ENCODE measurements at regions not wholly inside any gene's neighbourhood (a gene's known extent, or its start where the extent isn't known, plus 50 kb on each side); places are given as distances from the start of the nearest gene placed in this dataset.

DNA sequence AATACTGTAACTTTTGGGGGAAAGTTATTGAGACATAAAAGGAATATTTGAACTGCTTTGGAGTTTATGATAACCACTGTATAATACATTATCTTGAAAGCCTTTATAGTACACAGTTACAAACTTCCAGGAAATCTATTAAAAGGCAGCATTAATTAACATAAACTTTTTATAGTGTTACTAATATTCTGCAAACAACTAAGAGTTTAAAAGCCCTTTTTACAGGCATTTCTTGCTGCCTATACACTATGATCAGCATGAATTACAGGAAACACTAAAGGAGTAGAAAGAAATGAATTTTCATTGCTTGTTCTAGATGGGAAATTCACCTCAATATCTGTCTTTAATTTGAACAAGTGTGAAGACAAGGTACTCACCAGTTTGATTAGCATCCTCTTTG is 252.3 kb upstream of the ZFP64 start:
- no peak overlapping the region for H3K27ac Mint-ChIP-seq

DNA sequence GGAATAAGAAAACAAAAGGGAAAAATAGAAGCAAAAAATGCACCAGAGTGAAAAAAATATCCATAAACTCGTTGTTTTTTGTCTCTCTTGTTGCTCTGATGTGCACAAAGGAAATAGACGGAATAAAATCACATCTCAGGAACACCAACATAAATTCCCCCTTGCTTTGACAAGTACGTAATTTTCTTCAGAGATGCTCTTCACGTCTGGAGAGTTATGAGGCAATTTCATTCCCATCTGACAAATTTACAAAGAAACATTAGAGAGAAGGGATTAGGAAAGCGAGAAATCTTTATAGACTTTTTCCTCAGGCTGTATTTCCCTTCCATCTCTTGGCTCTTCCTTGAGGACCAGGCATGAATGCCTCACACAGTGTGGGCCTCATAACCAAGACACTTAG is 250.1 kb upstream of the ZFP64 start:
- ChIA-PET POLR2A (no interaction called here), CTCF (no interaction called here)
- no peak for ATAC-seq
- TF ChIP-seq ZNF416 (CRISPR knock-in tag; IDR thresholded peaks at IDR 0.05) (no peak), ZNF396 (CRISPR knock-in tag; IDR thresholded peaks at IDR 0.05; ENCODE audit: borderline replicate concordance) (no peak), ZNF423 (CRISPR knock-in tag; IDR thresholded peaks at IDR 0.05) (no peak), ELF4 (CRISPR knock-in tag; IDR thresholded peaks at IDR 0.05; ENCODE audit: low read depth) (no peak), ZNF232 (CRISPR knock-in tag; IDR thresholded peaks at IDR 0.05) (no peak), ETV6 (CRISPR knock-in tag; IDR thresholded peaks at IDR 0.05) (no peak), GTF2I (CRISPR knock-in tag; conservative IDR thresholded peaks at IDR 0.05) (no peak), RELA (CRISPR knock-in tag; IDR thresholded peaks at IDR 0.05; ENCODE audit: borderline replicate concordance) (no peak)
- TF ChIP-seq, protein P1, sequence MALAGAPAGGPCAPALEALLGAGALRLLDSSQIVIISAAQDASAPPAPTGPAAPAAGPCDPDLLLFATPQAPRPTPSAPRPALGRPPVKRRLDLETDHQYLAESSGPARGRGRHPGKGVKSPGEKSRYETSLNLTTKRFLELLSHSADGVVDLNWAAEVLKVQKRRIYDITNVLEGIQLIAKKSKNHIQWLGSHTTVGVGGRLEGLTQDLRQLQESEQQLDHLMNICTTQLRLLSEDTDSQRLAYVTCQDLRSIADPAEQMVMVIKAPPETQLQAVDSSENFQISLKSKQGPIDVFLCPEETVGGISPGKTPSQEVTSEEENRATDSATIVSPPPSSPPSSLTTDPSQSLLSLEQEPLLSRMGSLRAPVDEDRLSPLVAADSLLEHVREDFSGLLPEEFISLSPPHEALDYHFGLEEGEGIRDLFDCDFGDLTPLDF (CRISPR knock-in tag; IDR thresholded peaks at IDR 0.05): no peak
- no peak overlapping the region for H3K27ac Mint-ChIP-seq
- H3K9me3 Mint-ChIP-seq: peaks cover 8% of the 10 kb centered on the region
- no peaks in the 10 kb centered on the region for H3K27me3 Mint-ChIP-seq (ENCODE audit: low read depth)
- peaks cover 3% of the 10 kb centered on the region; the same call in 1 of the 2 replicates for H3K36me3 Mint-ChIP-seq
- no peak overlapping the region for H3K4me3 Mint-ChIP-seq
- H3K4me1 Mint-ChIP-seq: peaks cover 7% of the 10 kb centered on the region
- DNase-seq (ENCODE audit: low spot score): no peak

More for the DNA sequence above, 252.3 kb upstream of the ZFP64 start:
- Mint-ChIP-seq H3K4me3 (no peak overlapping the region), H3K9me3 (no peaks in the 10 kb centered on the region), H3K27me3 (ENCODE audit: low read depth) (no peaks in the 10 kb centered on the region), H3K36me3 (no peaks in the 10 kb centered on the region), H3K4me1 (no peaks in the 10 kb centered on the region)
- TF ChIP-seq SOX15 (CRISPR knock-in tag; IDR thresholded peaks at IDR 0.05): no peak
- TF ChIP-seq, protein P2, sequence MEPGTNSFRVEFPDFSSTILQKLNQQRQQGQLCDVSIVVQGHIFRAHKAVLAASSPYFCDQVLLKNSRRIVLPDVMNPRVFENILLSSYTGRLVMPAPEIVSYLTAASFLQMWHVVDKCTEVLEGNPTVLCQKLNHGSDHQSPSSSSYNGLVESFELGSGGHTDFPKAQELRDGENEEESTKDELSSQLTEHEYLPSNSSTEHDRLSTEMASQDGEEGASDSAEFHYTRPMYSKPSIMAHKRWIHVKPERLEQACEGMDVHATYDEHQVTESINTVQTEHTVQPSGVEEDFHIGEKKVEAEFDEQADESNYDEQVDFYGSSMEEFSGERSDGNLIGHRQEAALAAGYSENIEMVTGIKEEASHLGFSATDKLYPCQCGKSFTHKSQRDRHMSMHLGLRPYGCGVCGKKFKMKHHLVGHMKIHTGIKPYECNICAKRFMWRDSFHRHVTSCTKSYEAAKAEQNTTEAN (CRISPR knock-in tag; IDR thresholded peaks at IDR 0.05): no peak
- TF ChIP-seq, protein P3, sequence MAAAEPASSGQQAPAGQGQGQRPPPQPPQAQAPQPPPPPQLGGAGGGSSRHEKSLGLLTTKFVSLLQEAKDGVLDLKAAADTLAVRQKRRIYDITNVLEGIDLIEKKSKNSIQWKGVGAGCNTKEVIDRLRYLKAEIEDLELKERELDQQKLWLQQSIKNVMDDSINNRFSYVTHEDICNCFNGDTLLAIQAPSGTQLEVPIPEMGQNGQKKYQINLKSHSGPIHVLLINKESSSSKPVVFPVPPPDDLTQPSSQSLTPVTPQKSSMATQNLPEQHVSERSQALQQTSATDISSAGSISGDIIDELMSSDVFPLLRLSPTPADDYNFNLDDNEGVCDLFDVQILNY (CRISPR knock-in tag; IDR thresholded peaks at IDR 0.05): no peak
- no peak for TF ChIP-seq ZNF263 (CRISPR knock-in tag; IDR thresholded peaks at IDR 0.05; ENCODE audit: low read depth)
- no peak for TF ChIP-seq ZNF121 (CRISPR knock-in tag; IDR thresholded peaks at IDR 0.05)
- no peak for TF ChIP-seq ZNF416 (CRISPR knock-in tag; IDR thresholded peaks at IDR 0.05)
- no peak for TF ChIP-seq NR1H2 (CRISPR knock-in tag; IDR thresholded peaks at IDR 0.05)
- TF ChIP-seq FOXP1 (CRISPR knock-in tag; IDR thresholded peaks at IDR 0.05; ENCODE audit: borderline replicate concordance): no peak
- no peak for TF ChIP-seq ZNF232 (CRISPR knock-in tag; IDR thresholded peaks at IDR 0.05)
- TF ChIP-seq, protein P4, sequence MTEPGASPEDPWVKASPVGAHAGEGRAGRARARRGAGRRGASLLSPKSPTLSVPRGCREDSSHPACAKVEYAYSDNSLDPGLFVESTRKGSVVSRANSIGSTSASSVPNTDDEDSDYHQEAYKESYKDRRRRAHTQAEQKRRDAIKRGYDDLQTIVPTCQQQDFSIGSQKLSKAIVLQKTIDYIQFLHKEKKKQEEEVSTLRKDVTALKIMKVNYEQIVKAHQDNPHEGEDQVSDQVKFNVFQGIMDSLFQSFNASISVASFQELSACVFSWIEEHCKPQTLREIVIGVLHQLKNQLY (CRISPR knock-in tag; IDR thresholded peaks at IDR 0.05): no peak
- no peak for TF ChIP-seq CREB1 (CRISPR knock-in tag; IDR thresholded peaks at IDR 0.05)
- TF ChIP-seq NFYB (CRISPR knock-in tag; conservative IDR thresholded peaks at IDR 0.05; ENCODE audit: low read depth): no peak
- no peak for TF ChIP-seq EMX1 (CRISPR knock-in tag; IDR thresholded peaks at IDR 0.05)
- no peak for TF ChIP-seq PRRX2 (CRISPR knock-in tag; IDR thresholded peaks at IDR 0.05)
- TF ChIP-seq RORB (CRISPR knock-in tag; IDR thresholded peaks at IDR 0.05): no peak
- DNase-seq (ENCODE audit: low spot score) (no peak), ATAC-seq (no peak)
- ChIA-PET POLR2A (no interaction called here), CTCF (no interaction called here)

DNA sequence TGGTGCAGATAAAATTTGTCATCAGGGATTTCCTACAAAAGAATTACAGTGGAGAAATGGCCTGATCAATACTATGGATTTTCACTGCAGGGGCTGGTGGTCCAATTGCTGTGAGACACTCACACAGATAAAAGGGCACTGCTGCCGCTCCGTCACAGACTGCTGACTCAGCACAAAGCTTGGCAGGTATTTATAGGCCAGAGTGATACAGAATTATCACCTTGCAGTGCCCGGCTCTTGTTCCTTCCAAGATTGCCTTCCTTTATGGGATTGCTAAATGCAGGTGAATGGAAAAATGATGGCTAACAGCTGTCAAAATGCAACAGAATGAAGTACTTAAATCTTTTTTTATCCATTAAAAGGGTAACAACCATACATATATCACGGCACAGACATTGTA is 247.8 kb upstream of the ZFP64 start:
- peaks cover 9% of the 10 kb centered on the region for H3K9me3 Mint-ChIP-seq
- H3K27me3 Mint-ChIP-seq (ENCODE audit: low read depth): no peaks in the 10 kb centered on the region
- no peak overlapping the region for H3K4me3 Mint-ChIP-seq
- CTCF ChIA-PET: no interaction called here
- H3K36me3 Mint-ChIP-seq: peaks cover 3% of the 10 kb centered on the region; the same call in 1 of the 2 replicates
- no peak overlapping the region for H3K27ac Mint-ChIP-seq
- ATAC-seq (no peak), DNase-seq (ENCODE audit: low spot score) (no peak)
- H3K4me1 Mint-ChIP-seq: peaks cover 7% of the 10 kb centered on the region
- POLR2A ChIA-PET: no interaction called here
- TF ChIP-seq SOX15 (CRISPR knock-in tag; IDR thresholded peaks at IDR 0.05) (no peak), GRHL2 (CRISPR knock-in tag; IDR thresholded peaks at IDR 0.05; ENCODE audit: insufficient replicate concordance, severe bottlenecking) (no peak), JAZF1 (CRISPR knock-in tag; IDR thresholded peaks at IDR 0.05) (no peak), ZNF423 (CRISPR knock-in tag; IDR thresholded peaks at IDR 0.05) (no peak), ZNF121 (CRISPR knock-in tag; IDR thresholded peaks at IDR 0.05) (no peak), CREM (CRISPR knock-in tag; IDR thresholded peaks at IDR 0.05) (no peak), NFE2L1 (CRISPR knock-in tag; IDR thresholded peaks at IDR 0.05) (no peak), ZNF396 (CRISPR knock-in tag; IDR thresholded peaks at IDR 0.05; ENCODE audit: borderline replicate concordance) (no peak), NR3C1 (CRISPR knock-in tag; conservative IDR thresholded peaks at IDR 0.05; ENCODE audit: low read depth) (no peak), ETV6 (CRISPR knock-in tag; IDR thresholded peaks at IDR 0.05) (no peak), ELF4 (CRISPR knock-in tag; IDR thresholded peaks at IDR 0.05; ENCODE audit: low read depth) (no peak)
- TF ChIP-seq, protein P5, sequence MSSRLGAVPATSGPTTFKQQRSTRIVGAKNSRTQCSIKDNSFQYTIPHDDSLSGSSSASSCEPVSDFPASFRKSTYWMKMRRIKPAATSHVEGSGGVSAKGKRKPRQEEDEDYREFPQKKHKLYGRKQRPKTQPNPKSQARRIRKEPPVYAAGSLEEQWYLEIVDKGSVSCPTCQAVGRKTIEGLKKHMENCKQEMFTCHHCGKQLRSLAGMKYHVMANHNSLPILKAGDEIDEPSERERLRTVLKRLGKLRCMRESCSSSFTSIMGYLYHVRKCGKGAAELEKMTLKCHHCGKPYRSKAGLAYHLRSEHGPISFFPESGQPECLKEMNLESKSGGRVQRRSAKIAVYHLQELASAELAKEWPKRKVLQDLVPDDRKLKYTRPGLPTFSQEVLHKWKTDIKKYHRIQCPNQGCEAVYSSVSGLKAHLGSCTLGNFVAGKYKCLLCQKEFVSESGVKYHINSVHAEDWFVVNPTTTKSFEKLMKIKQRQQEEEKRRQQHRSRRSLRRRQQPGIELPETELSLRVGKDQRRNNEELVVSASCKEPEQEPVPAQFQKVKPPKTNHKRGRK (CRISPR knock-in tag; IDR thresholded peaks at IDR 0.05; ENCODE audit: borderline replicate concordance): no peak
- TF ChIP-seq, protein P6, sequence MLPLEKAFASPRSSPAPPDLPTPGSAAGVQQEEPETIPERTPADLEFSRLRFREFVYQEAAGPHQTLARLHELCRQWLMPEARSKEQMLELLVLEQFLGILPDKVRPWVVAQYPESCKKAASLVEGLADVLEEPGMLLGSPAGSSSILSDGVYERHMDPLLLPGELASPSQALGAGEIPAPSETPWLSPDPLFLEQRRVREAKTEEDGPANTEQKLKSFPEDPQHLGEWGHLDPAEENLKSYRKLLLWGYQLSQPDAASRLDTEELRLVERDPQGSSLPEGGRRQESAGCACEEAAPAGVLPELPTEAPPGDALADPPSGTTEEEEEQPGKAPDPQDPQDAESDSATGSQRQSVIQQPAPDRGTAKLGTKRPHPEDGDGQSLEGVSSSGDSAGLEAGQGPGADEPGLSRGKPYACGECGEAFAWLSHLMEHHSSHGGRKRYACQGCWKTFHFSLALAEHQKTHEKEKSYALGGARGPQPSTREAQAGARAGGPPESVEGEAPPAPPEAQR (CRISPR knock-in tag; IDR thresholded peaks at IDR 0.05): no peak

All from WTC11 (cell line).